ENCODE measurements at regions not wholly inside any gene's neighbourhood (a gene's known extent, or its start where the extent isn't known, plus 50 kb on each side); places are given as distances from the start of the nearest gene placed in this dataset.

DNA sequence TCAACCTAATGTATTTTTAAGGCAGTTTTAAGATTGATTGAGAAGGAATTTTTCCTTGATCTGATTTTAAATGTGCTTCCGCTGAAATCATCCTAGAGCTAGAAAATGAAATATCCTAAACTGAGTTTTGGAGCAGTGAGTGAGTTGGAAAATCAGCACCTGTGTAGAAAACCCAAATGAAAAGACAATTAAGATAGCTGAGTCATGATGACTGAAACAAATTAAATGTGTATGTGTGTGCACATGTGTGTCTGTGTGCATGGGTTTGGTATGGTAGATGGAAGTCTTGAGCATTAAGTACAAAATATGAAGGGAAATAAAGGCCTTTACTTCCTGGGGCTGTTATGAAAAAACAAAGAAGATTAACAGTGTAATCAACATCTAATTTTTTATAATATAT, 394.6 kb upstream of the MAP2 start:
- Histone ChIP-seq H3K4me1 (ENCODE audit: insufficient read depth, low read length) (no peaks in the 10 kb centered on the region), H4K20me1 (ENCODE audit: insufficient read depth, low read length) (no peaks in the 10 kb centered on the region), H3K27ac (ENCODE audit: low read length) (no peak overlapping the region), H3K4me3 (ENCODE audit: low read depth in 1 of 2, low read length in 2 of 2) (no peak overlapping the region), H3K9ac (ENCODE audit: low read depth, low read length) (no peak overlapping the region), H2AFZ (ENCODE audit: low read depth, low read length) (no peak overlapping the region), H3K4me2 (ENCODE audit: insufficient read depth, low read length) (no peak overlapping the region), H3K9me3 (ENCODE audit: insufficient read depth, low read length, severe bottlenecking) (no peaks in the 10 kb centered on the region), H3K36me3 (ENCODE audit: insufficient read depth, low read length) (no peaks in the 10 kb centered on the region), H3K79me2 (ENCODE audit: insufficient read depth, low read length) (no peaks in the 10 kb centered on the region), H3K27me3 (ENCODE audit: insufficient read depth, low read length, poor library complexity) (no peaks in the 10 kb centered on the region)
- no peak for DNase-seq
- no peak for ATAC-seq (ENCODE audit: insufficient read depth, low read depth)
- TF ChIP-seq, protein P1, sequence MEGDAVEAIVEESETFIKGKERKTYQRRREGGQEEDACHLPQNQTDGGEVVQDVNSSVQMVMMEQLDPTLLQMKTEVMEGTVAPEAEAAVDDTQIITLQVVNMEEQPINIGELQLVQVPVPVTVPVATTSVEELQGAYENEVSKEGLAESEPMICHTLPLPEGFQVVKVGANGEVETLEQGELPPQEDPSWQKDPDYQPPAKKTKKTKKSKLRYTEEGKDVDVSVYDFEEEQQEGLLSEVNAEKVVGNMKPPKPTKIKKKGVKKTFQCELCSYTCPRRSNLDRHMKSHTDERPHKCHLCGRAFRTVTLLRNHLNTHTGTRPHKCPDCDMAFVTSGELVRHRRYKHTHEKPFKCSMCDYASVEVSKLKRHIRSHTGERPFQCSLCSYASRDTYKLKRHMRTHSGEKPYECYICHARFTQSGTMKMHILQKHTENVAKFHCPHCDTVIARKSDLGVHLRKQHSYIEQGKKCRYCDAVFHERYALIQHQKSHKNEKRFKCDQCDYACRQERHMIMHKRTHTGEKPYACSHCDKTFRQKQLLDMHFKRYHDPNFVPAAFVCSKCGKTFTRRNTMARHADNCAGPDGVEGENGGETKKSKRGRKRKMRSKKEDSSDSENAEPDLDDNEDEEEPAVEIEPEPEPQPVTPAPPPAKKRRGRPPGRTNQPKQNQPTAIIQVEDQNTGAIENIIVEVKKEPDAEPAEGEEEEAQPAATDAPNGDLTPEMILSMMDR (IDR thresholded peaks at IDR 0.05; ENCODE audit: borderline replicate concordance, extremely low read depth, low read length, poor library complexity, severe bottlenecking), result no peak
- no peak for TF ChIP-seq EZH2 (IDR thresholded peaks at IDR 0.05; ENCODE audit: borderline replicate concordance, low read depth, low read length, severe bottlenecking)

DNA sequence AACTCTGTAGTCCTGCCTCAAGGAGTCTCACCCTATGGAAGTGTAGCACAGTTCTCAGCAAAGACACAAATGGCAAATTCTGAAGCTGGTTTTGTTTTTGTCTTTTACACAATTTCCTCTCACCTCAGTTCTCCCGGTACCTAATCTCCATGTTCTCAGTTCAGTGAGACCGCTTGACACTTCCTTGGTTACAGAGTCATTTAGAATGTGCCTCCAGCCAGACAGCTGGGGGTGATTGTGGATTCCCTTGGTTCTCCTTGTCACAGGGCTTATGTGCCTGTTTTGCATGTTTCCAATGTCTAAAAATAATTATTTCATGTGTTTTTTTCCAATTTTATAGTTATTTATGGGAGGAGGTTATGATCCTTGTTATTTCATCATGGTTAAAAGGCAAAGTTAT, 379.5 kb upstream of the MAP2 start:
- no peak for TF ChIP-seq EZH2 (IDR thresholded peaks at IDR 0.05; ENCODE audit: borderline replicate concordance, low read depth, low read length, severe bottlenecking)
- TF ChIP-seq, protein P1 (IDR thresholded peaks at IDR 0.05; ENCODE audit: borderline replicate concordance, extremely low read depth, low read length, poor library complexity, severe bottlenecking), result no peak
- H3K9me3 ChIP-seq (ENCODE audit: insufficient read depth, low read length, severe bottlenecking), result no peaks in the 10 kb centered on the region
- no peak overlapping the region for H3K9ac ChIP-seq (ENCODE audit: low read depth, low read length)
- no peak overlapping the region for H3K27ac ChIP-seq (ENCODE audit: low read length)
- no peaks in the 10 kb centered on the region for H3K36me3 ChIP-seq (ENCODE audit: insufficient read depth, low read length)
- H4K20me1 ChIP-seq (ENCODE audit: insufficient read depth, low read length), result no peaks in the 10 kb centered on the region
- DNase-seq (no peak), ATAC-seq (ENCODE audit: insufficient read depth, low read depth) (no peak)
- H2AFZ ChIP-seq (ENCODE audit: low read depth, low read length), result no peak overlapping the region
- no peaks in the 10 kb centered on the region for H3K27me3 ChIP-seq (ENCODE audit: insufficient read depth, low read length, poor library complexity)
- no peaks in the 10 kb centered on the region for H3K4me1 ChIP-seq (ENCODE audit: insufficient read depth, low read length)
- H3K4me2 ChIP-seq (ENCODE audit: insufficient read depth, low read length), result no peak overlapping the region
- H3K79me2 ChIP-seq (ENCODE audit: insufficient read depth, low read length), result no peaks in the 10 kb centered on the region
- no peak overlapping the region for H3K4me3 ChIP-seq (ENCODE audit: low read depth in 1 of 2, low read length in 2 of 2)

DNA sequence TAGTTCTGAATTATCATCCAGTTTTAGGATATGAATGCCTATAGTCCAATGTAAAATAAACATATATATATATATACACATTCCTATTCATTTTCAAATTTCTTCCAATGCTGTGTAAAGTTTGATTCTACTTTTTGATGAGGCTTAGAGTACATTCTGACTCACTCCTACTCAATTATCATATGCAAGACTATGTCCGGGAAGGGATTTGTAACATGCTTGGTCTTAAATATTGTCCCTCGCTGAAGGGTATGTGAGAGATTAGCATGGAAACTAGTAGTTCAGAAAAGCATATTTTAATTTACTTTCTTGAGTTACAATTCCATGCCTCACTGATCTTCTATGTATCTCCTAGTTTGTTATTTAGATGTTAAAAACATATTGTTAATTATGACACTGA, 377.7 kb upstream of the MAP2 start:
- no peak for DNase-seq
- no peaks in the 10 kb centered on the region for H3K79me2 ChIP-seq (ENCODE audit: insufficient read depth, low read length)
- H4K20me1 ChIP-seq (ENCODE audit: insufficient read depth, low read length), result no peaks in the 10 kb centered on the region
- H3K4me2 ChIP-seq (ENCODE audit: insufficient read depth, low read length), result no peak overlapping the region
- no peaks in the 10 kb centered on the region for H3K36me3 ChIP-seq (ENCODE audit: insufficient read depth, low read length)
- H3K9ac ChIP-seq (ENCODE audit: low read depth, low read length), result no peak overlapping the region
- ATAC-seq (ENCODE audit: insufficient read depth, low read depth), result no peak
- no peaks in the 10 kb centered on the region for H3K27me3 ChIP-seq (ENCODE audit: insufficient read depth, low read length, poor library complexity)
- H2AFZ ChIP-seq (ENCODE audit: low read depth, low read length), result no peak overlapping the region
- no peaks in the 10 kb centered on the region for H3K4me1 ChIP-seq (ENCODE audit: insufficient read depth, low read length)
- H3K27ac ChIP-seq (ENCODE audit: low read length), result no peak overlapping the region
- no peak for TF ChIP-seq EZH2 (IDR thresholded peaks at IDR 0.05; ENCODE audit: borderline replicate concordance, low read depth, low read length, severe bottlenecking)
- TF ChIP-seq, protein P1 (IDR thresholded peaks at IDR 0.05; ENCODE audit: borderline replicate concordance, extremely low read depth, low read length, poor library complexity, severe bottlenecking), result no peak
- no peak overlapping the region for H3K4me3 ChIP-seq (ENCODE audit: low read depth in 1 of 2, low read length in 2 of 2)
- H3K9me3 ChIP-seq (ENCODE audit: insufficient read depth, low read length, severe bottlenecking), result no peaks in the 10 kb centered on the region

DNA sequence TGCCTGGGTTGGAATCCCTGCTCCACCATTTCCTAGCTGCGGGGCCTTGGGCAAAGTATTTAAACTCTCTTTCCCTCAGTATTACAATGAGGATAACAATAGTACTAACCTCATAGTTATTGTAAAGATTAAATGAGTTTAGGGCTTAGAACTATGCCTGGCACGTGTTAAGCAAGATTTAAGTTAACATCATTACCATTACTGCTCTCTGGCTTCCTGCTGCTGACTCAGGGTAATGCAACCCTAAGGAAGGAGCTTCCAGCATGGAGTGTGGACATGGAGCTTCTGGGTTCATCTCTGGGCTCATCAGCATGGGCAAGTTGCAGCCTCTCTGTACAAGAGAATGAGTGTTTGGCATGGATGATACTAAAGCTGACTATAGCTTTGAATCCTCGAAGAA, 374.2 kb upstream of the MAP2 start:
- Histone ChIP-seq H3K79me2 (ENCODE audit: insufficient read depth, low read length) (no peaks in the 10 kb centered on the region), H4K20me1 (ENCODE audit: insufficient read depth, low read length) (no peaks in the 10 kb centered on the region), H3K36me3 (ENCODE audit: insufficient read depth, low read length) (no peaks in the 10 kb centered on the region), H3K27me3 (ENCODE audit: insufficient read depth, low read length, poor library complexity) (no peaks in the 10 kb centered on the region), H3K4me3 (ENCODE audit: low read depth in 1 of 2, low read length in 2 of 2) (no peak overlapping the region), H3K9me3 (ENCODE audit: insufficient read depth, low read length, severe bottlenecking) (no peaks in the 10 kb centered on the region), H3K4me1 (ENCODE audit: insufficient read depth, low read length) (no peaks in the 10 kb centered on the region), H2AFZ (ENCODE audit: low read depth, low read length) (no peak overlapping the region), H3K4me2 (ENCODE audit: insufficient read depth, low read length) (no peak overlapping the region), H3K9ac (ENCODE audit: low read depth, low read length) (no peak overlapping the region), H3K27ac (ENCODE audit: low read length) (no peak overlapping the region)
- no peak for DNase-seq
- ATAC-seq (ENCODE audit: insufficient read depth, low read depth), result no peak
- TF ChIP-seq, protein P1 (IDR thresholded peaks at IDR 0.05; ENCODE audit: borderline replicate concordance, extremely low read depth, low read length, poor library complexity, severe bottlenecking), result no peak
- TF ChIP-seq EZH2 (IDR thresholded peaks at IDR 0.05; ENCODE audit: borderline replicate concordance, low read depth, low read length, severe bottlenecking), result no peak

Measured in DND-41 (cell line).